GM19239 (cell line): ENCODE measurements at regions not wholly inside any gene's neighbourhood (a gene's known extent, or its start where the extent isn't known, plus 50 kb on each side); places are given as distances from the start of the nearest gene placed in this dataset.

Experiments
- DNase-seq: peaks from one replicate; pipeline ENCODE4 v3.0.0; 2011; ENCODE audit warnings: low spot score; ENCODE audit not compliant: insufficient read length
- FAIRE-seq: peaks from 2 replicates; lab custom pipeline; 2011; peaks lifted over from hg19 to GRCh38; lab: Jason Lieb, UNC

DNA sequence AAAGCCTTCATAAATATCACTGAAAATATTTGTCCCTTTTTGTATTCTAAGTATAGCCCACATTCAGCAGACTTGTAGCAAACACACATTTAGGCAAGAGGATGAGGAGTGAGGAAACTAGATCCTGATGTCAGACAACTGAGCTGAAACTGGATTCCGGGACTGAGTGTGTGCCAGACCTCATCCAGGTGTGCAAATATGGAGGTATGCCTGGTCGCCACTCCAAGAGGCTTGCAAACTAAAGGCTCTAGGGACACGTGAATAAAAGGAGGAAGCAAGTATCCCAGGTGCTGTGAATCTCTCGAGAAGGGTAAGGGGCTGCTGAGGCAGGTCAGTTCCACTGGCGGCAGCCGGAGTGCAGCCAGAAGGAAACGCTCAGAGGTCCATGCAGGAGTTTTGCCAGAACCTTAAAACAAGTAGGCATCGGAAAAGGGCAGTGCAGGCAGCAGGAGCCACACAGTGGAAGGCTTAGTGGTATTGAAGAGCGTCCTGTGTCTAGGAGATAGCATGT lies 77.4 kb upstream of the ALDH1B1 start:
- no peak for DNase-seq
- FAIRE-seq: no peak

DNA sequence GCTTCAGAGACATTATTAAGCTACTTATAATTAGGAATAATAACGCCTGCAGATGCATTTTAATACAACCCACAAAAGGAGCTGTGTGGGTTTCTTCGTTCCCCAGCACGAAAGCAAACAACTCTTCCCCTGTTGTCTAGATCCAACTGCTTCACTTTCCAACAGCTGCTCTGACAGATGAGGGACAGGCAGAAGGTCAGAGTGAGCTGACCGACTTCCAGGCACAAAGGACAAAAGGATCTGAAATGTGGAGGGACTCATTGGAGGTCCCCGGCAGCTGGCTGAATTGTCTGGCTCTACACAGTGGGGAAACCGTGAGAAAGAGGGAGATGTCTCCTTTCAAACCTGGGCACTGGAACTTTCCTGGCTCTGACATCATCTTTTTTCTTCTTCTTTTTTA lies 79.1 kb upstream of the ALDH1B1 start:
- no peak for DNase-seq
- FAIRE-seq: no peak

- FAIRE-seq (no peak), DNase-seq (no peak)
These were observed 80.1 kb upstream of the ALDH1B1 start for GRCh38 chr9:38312406-38312805.

DNA sequence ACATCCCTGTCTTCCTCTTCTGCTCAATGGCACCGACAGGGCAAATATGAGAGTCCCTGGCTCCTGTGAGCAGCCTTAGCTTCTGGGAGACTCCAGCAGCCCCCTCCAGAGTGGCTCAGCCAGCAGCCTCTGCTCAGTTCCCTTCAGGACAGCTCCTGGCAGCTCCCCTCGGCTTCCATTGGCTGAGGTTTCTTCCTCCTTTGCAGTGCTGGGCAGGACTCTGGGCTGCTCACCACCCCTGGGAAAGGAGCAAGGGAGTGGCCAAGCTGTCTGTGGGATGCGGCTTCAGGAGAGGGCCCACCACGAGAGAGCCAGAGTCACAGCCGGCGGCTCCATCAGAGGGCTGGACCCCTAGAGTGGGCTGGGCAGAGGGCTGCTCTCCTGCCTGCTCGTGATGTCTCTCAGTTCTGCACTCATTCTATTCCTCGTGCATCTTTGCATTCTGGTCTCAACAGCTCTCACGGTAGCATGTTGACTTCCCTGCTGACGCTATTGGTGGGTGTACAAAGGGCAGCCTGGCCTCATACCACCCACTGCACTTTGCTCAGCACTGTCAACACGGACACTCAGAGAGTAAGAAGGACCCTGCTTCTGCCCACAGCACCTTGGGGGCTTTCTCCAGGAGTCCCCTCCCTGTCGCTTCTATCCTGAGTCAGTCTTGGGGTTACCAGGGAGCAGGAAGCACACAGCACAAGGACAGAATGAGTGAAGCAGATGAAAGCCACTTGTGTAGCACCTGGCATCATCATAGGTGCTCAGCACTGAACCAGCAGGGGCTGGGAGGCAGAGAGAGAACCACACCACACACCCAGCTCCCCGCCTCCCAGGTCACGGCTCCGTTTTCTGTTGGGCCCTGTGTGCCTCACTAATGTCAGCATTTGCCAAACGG lies 80.9 kb upstream of the ALDH1B1 start:
- FAIRE-seq (no peak), DNase-seq (no peak)

DNA sequence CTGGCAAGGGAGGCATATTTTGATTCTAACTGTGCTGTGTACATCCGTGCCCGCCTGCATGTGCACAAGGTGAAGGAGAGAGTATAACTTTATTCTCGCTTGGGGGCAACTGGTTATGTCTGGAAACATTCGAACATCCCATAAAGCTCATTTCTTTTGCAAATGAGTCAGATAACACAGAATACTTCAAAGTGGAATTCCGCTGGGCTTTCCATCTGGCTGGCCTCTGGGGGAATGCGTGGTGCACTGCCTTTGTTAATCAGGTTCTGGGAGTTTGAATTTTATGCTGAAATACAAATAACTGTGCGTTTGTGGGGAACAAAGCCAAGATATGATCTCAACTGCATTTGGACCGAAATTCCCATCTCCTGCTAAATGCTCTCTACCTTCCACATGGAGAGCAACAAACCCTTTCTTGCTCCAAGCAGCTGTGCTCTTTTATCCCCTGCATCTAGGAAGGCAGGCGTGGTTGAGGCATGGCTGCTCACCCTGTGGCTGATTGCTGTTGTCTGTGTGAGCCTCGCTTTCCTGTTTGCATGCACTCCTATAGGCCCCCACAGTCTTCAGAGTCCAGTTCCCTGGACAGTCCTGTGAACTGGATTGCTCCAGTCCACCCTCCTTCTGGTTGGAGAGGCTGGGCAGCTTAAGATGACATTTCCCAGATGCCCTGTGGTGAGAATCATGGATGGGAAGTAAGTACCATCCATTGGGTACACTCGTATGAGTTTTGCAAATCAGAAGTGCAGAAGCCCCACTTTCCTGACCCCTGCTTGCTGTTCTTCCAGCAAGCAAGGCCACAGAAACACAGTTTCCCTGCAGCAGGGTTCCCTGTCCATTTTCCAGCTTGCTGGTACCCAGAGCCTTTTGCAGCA lies 82.9 kb upstream of the ALDH1B1 start:
- no peak for FAIRE-seq
- no peak for DNase-seq

GRCh38 chr9:38308136-38308535 lies 84.4 kb upstream of the ALDH1B1 start:
- DNase-seq: no peak
- no peak for FAIRE-seq

DNA sequence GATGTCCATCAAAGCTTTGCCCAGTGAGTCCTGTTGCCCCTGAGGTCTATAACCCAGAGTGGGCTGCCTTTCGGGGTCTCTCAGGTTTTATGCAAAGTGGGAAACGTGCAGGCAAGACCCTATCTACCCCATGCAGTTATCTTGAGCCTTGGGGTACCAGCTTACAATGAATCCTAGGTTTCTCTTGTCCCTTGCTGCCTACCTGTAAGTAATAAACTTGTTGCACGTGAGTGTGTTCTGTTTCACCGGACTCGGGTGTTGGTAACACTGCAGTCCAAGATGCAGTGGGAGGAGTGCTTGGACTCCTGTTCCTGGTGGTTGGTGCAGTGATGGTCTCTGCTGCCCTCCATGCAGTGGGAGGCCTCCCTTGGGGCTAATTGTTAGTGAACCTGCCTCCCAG lies 85.6 kb upstream of the ALDH1B1 start:
- no peak for FAIRE-seq
- DNase-seq: no peak

GRCh38 chr9:38305582-38305981 lies 86.9 kb upstream of the ALDH1B1 start:
- FAIRE-seq (no peak), DNase-seq (no peak)

GRCh38 chr9:38301376-38302106 lies 91.0 kb upstream of the ALDH1B1 start:
- FAIRE-seq (no peak), DNase-seq (no peak)

DNA sequence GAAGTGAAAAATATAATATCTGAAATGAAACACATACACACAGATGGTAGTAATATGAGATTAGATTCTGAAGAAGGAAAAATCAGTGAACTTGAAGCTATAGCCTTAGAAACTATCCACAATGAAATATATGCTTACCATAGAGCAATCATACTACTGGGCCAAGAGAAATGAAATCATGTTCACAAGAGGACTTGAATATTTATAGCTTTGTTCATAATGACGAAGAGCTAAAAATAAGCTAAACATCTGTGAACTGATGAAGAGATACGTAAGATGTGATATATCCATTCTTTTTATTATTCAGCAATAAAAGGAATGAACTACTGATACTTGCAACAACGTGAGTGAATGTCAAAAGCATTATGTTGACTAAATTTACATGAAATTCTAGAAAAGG lies 92.6 kb upstream of the ALDH1B1 start:
- DNase-seq (no peak), FAIRE-seq (no peak)

GRCh38 chr9:38298904-38299303 lies 93.6 kb upstream of the ALDH1B1 start:
- no peak for FAIRE-seq
- no peak for DNase-seq

DNA sequence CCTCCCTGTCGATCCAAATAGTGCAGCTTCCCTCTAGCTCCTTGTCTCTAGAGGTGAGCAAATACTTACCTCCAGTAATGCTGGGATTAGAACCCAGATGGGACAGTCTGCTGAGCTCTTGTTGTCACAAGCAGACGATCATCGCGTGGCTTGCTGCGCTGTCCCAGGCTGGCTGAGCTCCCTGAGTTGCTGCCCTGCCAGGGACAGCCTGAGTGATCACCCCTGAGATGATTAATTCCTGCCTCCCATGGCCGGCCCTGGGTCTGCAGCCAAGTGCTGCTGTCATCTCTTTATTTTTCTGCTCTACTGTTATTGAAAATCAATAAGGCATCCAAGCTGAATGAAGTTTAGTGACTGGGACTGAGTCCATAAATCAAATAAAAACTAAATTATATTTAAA lies 94.0 kb upstream of the ALDH1B1 start:
- DNase-seq (no peak), FAIRE-seq (no peak)

DNA sequence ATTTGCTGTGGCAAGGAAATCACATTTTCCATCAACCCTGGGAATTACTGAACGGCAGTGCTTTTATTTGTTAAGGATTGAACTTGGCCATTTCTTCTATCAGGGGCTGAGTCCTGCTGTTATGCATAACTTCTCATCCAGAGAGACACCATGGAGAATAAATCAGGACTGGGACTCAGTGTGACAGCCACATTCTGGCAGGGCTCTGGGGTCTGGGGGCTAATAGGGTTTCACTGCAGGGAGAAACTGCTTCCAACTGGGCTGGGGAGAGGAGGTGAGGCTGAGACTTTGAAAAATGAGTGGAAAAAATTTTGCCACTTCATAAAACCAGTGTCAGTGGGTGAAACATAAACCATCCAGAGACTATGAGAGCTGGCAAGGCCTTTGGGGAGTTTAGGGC lies 95.7 kb upstream of the ALDH1B1 start:
- DNase-seq: no peak
- no peak for FAIRE-seq

DNA sequence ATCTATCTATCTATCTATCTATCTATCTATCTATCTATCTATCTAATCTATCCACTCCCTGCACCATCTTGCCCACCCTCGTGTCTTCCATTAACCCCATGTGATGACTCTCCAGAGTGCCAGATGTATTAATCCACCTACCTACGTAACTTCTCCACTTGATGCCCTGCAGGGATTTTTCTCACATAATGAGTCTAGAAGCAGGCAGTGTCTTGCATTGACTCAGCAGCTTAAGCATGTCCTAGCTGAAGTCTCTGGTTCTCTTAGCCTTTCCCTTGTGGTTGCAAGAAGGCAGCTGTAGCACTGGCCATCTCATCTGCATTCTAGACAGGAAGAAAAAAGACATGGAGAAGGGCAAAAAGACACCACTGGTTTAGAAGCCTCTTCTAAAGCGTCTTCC lies 96.7 kb upstream of the ALDH1B1 start:
- no peak for FAIRE-seq
- no peak for DNase-seq

DNA sequence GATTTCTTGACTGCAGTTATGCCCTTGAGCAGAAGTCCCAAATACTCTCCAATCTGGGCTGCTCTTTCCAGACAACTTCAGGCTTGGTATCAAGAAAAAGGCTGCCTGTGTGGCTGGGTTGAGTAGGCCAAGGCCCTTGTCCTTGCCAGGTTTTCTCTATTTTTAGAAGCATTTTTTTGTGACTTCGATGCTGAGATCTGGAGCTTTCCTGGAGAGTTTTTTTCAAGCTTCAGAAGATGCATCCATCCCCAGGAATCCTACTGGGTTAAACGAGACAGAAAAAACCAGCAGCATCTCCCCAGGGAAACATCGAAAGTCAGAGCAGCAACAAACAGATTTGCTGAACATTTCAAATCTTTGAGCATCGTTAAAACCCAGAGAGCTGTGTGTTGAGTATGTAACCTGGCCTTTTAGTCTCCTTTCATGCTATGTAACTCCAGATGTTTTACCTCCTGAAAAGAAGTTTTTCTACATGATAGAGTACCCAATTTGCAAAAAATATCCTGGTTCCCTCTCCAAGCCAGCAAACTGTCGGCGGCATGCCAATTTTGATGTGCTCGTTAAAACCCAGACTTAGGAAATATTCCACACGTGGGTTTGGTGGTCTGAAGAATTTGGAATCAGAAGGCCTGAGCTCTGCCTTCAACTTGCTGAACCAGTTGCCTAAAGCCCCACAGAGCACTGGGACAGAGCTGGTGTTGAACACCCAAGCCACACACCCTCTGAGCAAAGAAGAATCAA lies 98.1 kb upstream of the ALDH1B1 start:
- no peak for FAIRE-seq
- DNase-seq: no peak

GRCh38 chr9:38293022-38293421 lies 99.5 kb upstream of the ALDH1B1 start:
- DNase-seq (no peak), FAIRE-seq (no peak)

DNA sequence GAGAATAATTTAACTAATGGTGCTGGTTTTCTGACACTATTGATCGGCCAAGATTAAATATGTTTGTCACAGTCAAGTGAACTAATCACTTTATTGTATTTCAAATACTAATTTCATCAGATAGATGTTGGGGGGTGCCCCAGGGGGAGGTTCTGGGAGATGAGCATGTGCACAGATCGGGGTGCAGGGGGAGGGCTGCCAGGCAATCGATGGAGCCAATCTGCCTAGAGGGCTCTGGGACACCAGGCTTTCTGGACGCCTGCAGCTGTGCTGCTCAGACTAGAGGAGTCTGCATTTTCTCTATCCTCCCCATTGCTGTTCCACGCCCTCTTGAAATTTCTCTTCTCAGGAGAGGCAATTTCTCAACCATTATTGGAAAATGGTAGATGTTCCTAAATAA lies 100.0 kb upstream of the ALDH1B1 start:
- no peak for DNase-seq
- FAIRE-seq: no peak

DNA sequence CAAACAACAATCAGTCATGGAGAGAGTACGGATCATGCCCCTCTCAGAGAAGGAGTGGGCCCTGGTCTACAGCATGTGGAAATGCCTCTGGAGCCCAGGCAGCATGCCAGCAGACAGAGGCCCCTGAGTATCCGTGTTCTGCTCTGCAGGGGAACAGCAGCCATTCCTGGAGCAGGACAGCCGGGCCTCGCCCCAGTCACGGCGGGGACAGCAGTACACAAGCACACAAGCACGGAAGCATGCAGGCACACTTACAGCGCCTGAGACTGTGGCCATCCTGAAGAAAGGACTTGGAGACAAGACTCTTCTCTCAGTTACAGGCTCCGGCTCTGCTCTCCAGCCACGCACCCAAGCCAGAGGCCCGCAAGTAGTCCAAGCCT lies 102.6 kb upstream of the ALDH1B1 start:
- FAIRE-seq (no peak), DNase-seq (no peak)

DNA sequence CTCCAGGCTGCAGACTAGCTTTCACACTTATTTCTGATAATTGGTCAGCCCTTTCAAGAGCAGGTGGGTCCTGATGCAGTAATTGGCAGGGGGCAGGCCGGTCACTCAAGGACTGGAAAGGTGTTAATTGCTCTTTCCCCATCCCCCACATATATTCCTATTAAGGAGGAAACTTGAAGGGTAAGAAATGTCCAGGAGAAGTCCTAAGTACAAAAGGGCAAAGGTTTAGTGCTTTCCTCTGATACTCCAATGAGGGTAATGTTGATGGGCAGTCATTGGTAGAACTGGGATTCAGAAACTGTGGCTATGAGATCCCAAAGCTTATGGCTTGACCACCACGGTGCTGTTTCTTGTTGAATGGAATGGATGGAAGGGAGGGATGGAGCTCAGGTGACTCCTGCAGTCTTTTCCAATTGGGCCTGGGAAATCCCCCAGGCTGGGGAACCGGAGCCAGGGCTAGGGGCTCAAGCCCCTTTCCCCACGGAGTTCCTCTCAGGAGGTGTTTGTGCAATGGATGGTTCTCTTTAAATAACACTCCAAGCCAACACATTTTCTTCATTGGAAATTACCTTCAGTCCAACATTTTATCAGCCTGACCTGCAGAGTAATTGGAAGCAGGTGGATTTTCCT lies 103.2 kb upstream of the ALDH1B1 start:
- DNase-seq: no peak
- FAIRE-seq: no peak
